VCaP (cell line): ENCODE measurements at regions not wholly inside any gene's neighbourhood (a gene's known extent, or its start where the extent isn't known, plus 50 kb on each side); places are given as distances from the start of the nearest gene placed in this dataset.
"Not testable (repeated sequence)": the region's sequence is repeated elsewhere in the genome, so short reads cannot be mapped to it uniquely, and the experiment has no call there.

ENCODE experiments used
- H3K27ac ChIP-seq: fragments of 450-650 bp; 2 replicates; pipeline ENCODE4 v1.5.1; 2017
- CTCF ChIP-seq: fragments of 450-650 bp; conservative IDR thresholded peaks from 2 replicates; pipeline ENCODE4 v1.5.1; 2017; ENCODE audit warnings: mild to moderate bottlenecking, moderate library complexity

- no peak overlapping the region for H3K27ac ChIP-seq
- TF ChIP-seq CTCF = no peak
Observed at GRCh38 chr13:81106348-81106747, 765.4 kb upstream of the SPRY2 start.

GRCh38 chr13:81104035-81104715 is 763.2 kb upstream of the SPRY2 start:
- no peak overlapping the region for H3K27ac ChIP-seq
- no peak for TF ChIP-seq CTCF

- H3K27ac ChIP-seq = not testable (repeated sequence)
Observed at GRCh38 chr13:81102066-81102465, 761.1 kb upstream of the SPRY2 start.

GRCh38 chr13:81089371-81090157 is 748.6 kb upstream of the SPRY2 start:
- no peak overlapping the region for H3K27ac ChIP-seq
- TF ChIP-seq CTCF = no peak

- H3K27ac ChIP-seq = no peak overlapping the region
- no peak for TF ChIP-seq CTCF
Observed at GRCh38 chr13:81080911-81081454, 740.1 kb upstream of the SPRY2 start.

GRCh38 chr13:81078048-81078447 is 737.1 kb upstream of the SPRY2 start:
- H3K27ac ChIP-seq = no peak overlapping the region
- TF ChIP-seq CTCF = no peak

- not testable (repeated sequence) for H3K27ac ChIP-seq
Observed at GRCh38 chr13:81069822-81070221, 728.9 kb upstream of the SPRY2 start.

GRCh38 chr13:81058916-81059290 is 718.0 kb upstream of the SPRY2 start:
- H3K27ac ChIP-seq = no peak overlapping the region

More at GRCh38 chr13:81058916-81059290, 718.0 kb upstream of the SPRY2 start:
- no peak for TF ChIP-seq CTCF
